Lower leg skin (tissue), 4 donors: ENCODE measurements at regions not wholly inside any gene's neighbourhood (a gene's known extent, or its start where the extent isn't known, plus 50 kb on each side); places are given as distances from the start of the nearest gene placed in this dataset.

Experiments
- DNase-seq, 2 donors: peaks; one replicate each; pipeline ENCODE4 v3.0.0-alpha.2; 2019; ENCODE audit warnings: low spot score in 2 of 2
- H3K4me3 ChIP-seq: fragments of 200-600 bp; sonication (generic); 2 replicates; pipeline ENCODE4 v1.5.1; 2017; ENCODE audit warnings: mild to moderate bottlenecking, low read depth; ENCODE audit not compliant: poor library complexity, severe bottlenecking
- POLR2A ChIP-seq, 2 donors: fragments of 450-650 bp; IDR thresholded peaks; one replicate each; pipeline ENCODE4 v1.6.1; 2016 to 2017; ENCODE audit warnings: antibody characterized with exemption in 2 of 2, mild to moderate bottlenecking in 1 of 2, moderate library complexity in 1 of 2
- whole genome bisulfite sequencing, 2 donors: methylation state at CpG; one replicate each; pipeline ENCODE4 v1.1.5; 2018; 5-methylcytosine and 5-hydroxymethylcytosine counted together
- intact Hi-C: fragments of 100-400 bp; cut with DNase I; formaldehyde crosslinking; loops from one replicate; pipeline ENCODE4 v1.15.0; 2023; ENCODE audit warnings: low total_unique reads
- TF ChIP-seq, protein P1 (sequence below), 3 donors: fragments of 450-650 bp; IDR thresholded peaks; one replicate each; pipeline ENCODE4 v1.5.1; 2016; ENCODE audit warnings: antibody characterized with exemption in 3 of 3, mild to moderate bottlenecking in 3 of 3, moderate library complexity in 2 of 3

- intact Hi-C loops, result no loop called here
- WGBS, 2 donors, result 69 to 78% methylated on average over 2 of the region's 2 CpGs
- no peak overlapping the region for H3K4me3 ChIP-seq
- DNase-seq, result no peak
- TF ChIP-seq POLR2A (IDR thresholded peaks at IDR 0.05), result no peak
- TF ChIP-seq, protein P1, sequence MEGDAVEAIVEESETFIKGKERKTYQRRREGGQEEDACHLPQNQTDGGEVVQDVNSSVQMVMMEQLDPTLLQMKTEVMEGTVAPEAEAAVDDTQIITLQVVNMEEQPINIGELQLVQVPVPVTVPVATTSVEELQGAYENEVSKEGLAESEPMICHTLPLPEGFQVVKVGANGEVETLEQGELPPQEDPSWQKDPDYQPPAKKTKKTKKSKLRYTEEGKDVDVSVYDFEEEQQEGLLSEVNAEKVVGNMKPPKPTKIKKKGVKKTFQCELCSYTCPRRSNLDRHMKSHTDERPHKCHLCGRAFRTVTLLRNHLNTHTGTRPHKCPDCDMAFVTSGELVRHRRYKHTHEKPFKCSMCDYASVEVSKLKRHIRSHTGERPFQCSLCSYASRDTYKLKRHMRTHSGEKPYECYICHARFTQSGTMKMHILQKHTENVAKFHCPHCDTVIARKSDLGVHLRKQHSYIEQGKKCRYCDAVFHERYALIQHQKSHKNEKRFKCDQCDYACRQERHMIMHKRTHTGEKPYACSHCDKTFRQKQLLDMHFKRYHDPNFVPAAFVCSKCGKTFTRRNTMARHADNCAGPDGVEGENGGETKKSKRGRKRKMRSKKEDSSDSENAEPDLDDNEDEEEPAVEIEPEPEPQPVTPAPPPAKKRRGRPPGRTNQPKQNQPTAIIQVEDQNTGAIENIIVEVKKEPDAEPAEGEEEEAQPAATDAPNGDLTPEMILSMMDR (IDR thresholded peaks at IDR 0.05), result no peak
Observed at GRCh38 chr6:47116086-47116485, 74.0 kb upstream of the ADGRF1 start.

DNA sequence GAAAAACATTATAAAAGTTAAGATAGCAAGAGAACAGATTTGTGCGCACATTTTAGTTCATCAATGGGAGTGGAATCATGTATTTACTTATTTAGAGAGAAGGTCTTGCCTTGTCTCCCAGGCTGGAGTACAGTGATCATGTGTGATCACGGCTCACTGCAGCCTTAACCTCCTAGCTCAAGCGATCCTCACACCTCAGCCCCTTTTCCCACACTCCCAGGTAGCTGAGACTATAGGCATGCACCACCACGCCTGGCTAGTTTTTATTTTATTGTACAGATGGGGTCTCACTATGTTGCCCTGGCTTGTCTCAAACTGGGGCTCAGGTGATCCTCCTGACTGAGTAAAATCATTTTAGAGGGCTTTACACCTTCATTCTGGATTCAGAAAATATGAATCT lies 72.3 kb upstream of the ADGRF1 start:
- DNase-seq, result no peak
- 90 to 95% methylated on average over 4 of the region's 4 CpGs for WGBS, 2 donors
- intact Hi-C loops, result no loop called here
- H3K4me3 ChIP-seq, result no peak overlapping the region
- TF ChIP-seq, protein P1 (IDR thresholded peaks at IDR 0.05), result no peak
- no peak for TF ChIP-seq POLR2A (IDR thresholded peaks at IDR 0.05)

DNA sequence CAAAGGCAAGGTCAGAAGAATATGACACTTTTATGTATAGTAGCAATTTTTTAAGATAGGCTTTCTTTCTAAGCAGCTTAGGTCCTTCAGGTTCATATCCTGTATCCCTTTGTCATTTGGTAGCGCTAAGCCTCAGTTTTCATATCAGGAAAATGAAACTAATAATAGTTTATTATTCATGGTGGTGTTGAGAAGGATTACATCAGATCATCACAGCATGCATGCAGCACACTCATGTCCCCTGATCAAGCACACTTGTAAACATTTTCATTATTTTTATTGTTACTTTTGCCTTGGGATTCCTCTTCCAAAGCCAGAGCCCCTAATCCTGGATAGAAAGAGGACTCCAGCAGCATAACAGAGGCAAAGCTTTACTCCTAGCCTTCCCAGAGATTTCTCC lies 70.2 kb upstream of the ADGRF1 start:
- intact Hi-C loops, result no loop called here
- 92 to 95% methylated on average over 1 of the region's 1 CpG for WGBS, 2 donors
- TF ChIP-seq, protein P1 (IDR thresholded peaks at IDR 0.05), result no peak
- no peak for TF ChIP-seq POLR2A (IDR thresholded peaks at IDR 0.05)
- no peak overlapping the region for H3K4me3 ChIP-seq
- no peak for DNase-seq

- DNase-seq, result no peak
- intact Hi-C loops, result no loop called here
- H3K4me3 ChIP-seq, result no peak overlapping the region
- 44 to 63% methylated on average over 1 of the region's 1 CpG for WGBS, 2 donors
- TF ChIP-seq POLR2A (IDR thresholded peaks at IDR 0.05), result no peak
- TF ChIP-seq, protein P1 (IDR thresholded peaks at IDR 0.05), result no peak
Observed at GRCh38 chr6:47111685-47112084, 69.6 kb upstream of the ADGRF1 start.

DNA sequence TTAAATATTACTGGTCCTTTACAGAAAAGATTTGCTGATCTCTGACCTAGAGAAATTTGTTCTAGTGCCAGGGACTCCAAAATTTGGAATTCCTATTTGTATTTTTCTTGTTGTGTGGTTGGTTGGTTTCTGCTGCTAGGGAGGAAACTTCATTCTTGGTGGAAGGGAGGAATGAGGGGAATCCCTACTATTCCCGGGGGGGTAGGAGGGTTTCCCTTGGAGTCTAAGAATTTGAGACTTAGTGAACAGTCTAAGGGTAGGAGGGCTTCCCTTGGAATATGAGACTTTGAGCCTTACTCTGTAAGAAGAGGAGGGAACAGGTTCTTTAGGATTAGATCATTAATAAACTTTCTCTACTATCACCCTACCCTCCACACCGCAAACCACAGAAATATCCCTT lies 67.1 kb upstream of the ADGRF1 start:
- intact Hi-C loops, result no loop called here
- 70 to 73% methylated on average over 2 of the region's 2 CpGs for WGBS, 2 donors
- H3K4me3 ChIP-seq, result no peak overlapping the region
- TF ChIP-seq, protein P1 (IDR thresholded peaks at IDR 0.05), result no peak
- no peak for TF ChIP-seq POLR2A (IDR thresholded peaks at IDR 0.05)
- no peak for DNase-seq

DNA sequence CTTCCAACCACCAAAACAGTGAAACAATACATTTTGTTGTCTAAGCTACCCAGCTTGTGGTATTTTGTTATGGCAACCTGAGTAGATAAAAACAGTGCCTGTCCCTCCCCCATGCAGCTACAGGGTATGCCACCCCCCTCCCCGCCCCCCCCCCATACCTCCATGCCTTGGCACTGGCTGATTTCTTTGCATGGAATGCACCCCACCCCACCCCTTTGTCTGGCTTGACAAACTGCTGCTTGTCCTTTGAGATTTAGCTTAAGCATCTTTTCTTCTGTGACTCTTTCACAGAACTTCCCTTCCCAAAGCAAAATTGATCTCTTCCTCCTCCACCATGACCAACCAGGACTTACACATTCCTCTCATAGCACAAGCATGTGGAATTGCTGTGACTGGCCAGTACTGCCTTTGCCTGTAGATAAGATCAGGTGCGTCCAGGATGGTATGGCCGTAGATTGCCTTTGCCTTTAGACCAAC lies 64.6 kb upstream of the ADGRF1 start:
- no peak for DNase-seq
- 63 to 75% methylated on average over 3 of the region's 3 CpGs for WGBS, 2 donors
- intact Hi-C loops, result no loop called here
- TF ChIP-seq POLR2A (IDR thresholded peaks at IDR 0.05), result no peak
- no peak overlapping the region for H3K4me3 ChIP-seq
